Astrocyte of the spinal cord (primary cell): ENCODE measurements at regions not wholly inside any gene's neighbourhood (a gene's known extent, or its start where the extent isn't known, plus 50 kb on each side); places are given as distances from the start of the nearest gene placed in this dataset.

Experiments
- DNase-seq: peaks from one replicate; pipeline ENCODE4 v3.0.0; 2011; ENCODE audit warnings: low read depth, low spot score
- H3K4me3 ChIP-seq: 2 replicates; pipeline ENCODE4 v1.5.1; 2011; ENCODE audit warnings: low read depth, mild to moderate bottlenecking, low read length, moderate library complexity
- in situ Hi-C: cut with HindIII; loops from 2 replicates; pipeline ENCODE4 v1.10.0; 2017; ENCODE audit warnings: low sequenced_read_pairs
- TF ChIP-seq, protein P1 (sequence below): IDR thresholded peaks from 2 replicates; pipeline ENCODE4 v1.5.1; 2012; ENCODE audit warnings: low read depth, mild to moderate bottlenecking, low read length, inconsistent platforms

- no peak for DNase-seq
- no peak overlapping the region for H3K4me3 ChIP-seq
- TF ChIP-seq, protein P1, sequence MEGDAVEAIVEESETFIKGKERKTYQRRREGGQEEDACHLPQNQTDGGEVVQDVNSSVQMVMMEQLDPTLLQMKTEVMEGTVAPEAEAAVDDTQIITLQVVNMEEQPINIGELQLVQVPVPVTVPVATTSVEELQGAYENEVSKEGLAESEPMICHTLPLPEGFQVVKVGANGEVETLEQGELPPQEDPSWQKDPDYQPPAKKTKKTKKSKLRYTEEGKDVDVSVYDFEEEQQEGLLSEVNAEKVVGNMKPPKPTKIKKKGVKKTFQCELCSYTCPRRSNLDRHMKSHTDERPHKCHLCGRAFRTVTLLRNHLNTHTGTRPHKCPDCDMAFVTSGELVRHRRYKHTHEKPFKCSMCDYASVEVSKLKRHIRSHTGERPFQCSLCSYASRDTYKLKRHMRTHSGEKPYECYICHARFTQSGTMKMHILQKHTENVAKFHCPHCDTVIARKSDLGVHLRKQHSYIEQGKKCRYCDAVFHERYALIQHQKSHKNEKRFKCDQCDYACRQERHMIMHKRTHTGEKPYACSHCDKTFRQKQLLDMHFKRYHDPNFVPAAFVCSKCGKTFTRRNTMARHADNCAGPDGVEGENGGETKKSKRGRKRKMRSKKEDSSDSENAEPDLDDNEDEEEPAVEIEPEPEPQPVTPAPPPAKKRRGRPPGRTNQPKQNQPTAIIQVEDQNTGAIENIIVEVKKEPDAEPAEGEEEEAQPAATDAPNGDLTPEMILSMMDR = no peak
- in situ Hi-C loops = no loop called here
These were observed 237.9 kb downstream of the HAUS1 start for GRCh38 chr18:46341986-46342525.

DNA sequence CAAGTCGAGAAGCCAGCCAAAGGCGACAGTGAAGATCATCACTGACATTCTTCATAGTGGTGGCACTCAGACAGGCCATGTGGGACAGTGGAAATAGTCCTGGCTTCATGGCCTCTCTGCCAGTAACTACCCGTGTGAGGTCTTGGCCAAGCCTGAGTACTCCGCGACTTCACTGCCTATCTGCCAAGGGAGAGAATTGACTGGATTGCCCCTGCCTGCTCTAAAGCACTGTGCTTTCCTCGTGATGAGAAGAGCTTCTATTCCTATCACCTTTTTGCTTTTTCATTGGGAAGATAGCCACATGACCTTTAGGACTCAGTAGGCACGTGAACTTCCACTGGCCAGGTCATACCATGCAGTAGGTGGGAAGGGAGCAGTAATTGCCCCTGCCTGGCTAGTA, 239.3 kb downstream of the HAUS1 start:
- TF ChIP-seq, protein P1 = no peak
- in situ Hi-C loops = no loop called here
- H3K4me3 ChIP-seq = no peak overlapping the region
- no peak for DNase-seq

DNA sequence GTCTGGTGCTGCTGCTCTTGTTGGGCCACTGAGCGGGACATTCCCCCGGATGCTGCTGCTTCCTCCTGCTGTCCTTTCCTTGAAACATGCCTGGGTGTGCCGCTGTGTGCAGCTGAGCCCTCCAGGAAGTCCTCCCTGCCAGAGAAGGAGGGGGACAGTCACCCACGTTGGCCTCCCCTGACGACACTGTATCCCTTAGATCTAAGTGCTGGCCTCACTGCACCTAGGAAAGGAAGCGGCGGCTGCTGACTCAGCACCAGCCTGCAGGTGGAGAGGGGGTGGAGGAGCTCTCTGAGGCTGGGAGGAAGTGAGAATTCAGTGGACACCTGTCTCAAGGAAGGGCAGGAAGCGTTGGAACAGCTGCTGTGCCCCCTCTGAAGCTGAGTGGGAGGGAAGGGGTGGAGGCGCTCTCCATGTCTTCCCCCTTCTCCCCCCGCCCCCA, 239.8 kb downstream of the HAUS1 start:
- TF ChIP-seq, protein P1 = no peak

DNA sequence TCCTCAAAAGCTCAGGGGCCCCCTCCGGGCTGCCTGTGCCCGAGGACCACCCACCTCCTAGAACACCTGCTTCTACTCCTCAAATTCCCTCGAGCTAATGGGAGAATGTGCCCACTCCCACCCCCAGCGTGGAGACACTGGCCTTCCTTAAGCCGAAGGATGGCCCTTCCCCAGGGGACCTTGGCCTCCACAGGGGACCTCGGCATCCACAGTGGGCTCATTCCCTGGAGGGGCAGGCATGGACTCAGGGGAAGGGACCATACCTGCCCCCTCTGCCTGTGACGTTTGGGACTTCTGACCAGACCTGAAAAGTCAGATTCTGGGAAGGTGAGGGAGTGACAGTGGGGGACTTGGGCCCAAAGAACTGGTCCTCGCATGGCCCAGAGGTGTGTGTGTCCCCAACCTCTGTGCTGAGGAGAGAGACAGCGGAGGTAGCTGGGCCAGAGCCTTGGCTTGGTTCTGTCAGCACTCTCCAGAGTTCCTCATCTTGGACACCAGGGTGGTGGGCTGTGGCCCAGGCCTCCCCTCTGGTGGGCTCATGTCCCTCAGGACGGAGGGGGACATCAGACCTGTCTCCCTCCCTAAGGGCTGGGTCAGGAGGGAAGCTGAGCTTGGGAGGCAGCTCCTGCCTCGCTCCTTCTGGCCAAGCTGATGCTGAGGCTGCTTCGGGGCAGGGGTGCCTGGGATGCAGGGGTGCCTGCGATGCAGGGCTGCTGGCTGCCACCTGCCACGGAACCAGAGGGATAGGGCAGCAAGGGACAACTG, 240.4 kb downstream of the HAUS1 start:
- in situ Hi-C loops = no loop called here
- no peak for DNase-seq
- H3K4me3 ChIP-seq = no peak overlapping the region
- TF ChIP-seq, protein P1 = no peak

More for the DNA sequence above, 239.8 kb downstream of the HAUS1 start:
- in situ Hi-C loops = no loop called here
- no peak overlapping the region for H3K4me3 ChIP-seq
- DNase-seq = no peak

- no peak overlapping the region for H3K4me3 ChIP-seq
- DNase-seq = no peak
- TF ChIP-seq, protein P1 = no peak
- in situ Hi-C loops = no loop called here
These were observed 240.9 kb downstream of the HAUS1 start for GRCh38 chr18:46345181-46345465.

GRCh38 chr18:46346213-46346612, 242.0 kb downstream of the HAUS1 start:
- TF ChIP-seq, protein P1 = no peak

More at GRCh38 chr18:46346213-46346612, 242.0 kb downstream of the HAUS1 start:
- no peak overlapping the region for H3K4me3 ChIP-seq
- no peak for DNase-seq
- in situ Hi-C loops = no loop called here
